HL-60 (cell line): ENCODE measurements at regions not wholly inside any gene's neighbourhood (a gene's known extent, or its start where the extent isn't known, plus 50 kb on each side); places are given as distances from the start of the nearest gene placed in this dataset.

Source experiments
- DNase-seq, 2 experiments: peaks; one replicate each; pipeline ENCODE4 v3.0.0-alpha.2; 2010 to 2020; ENCODE audit warnings: low read depth in 1 of 2, low spot score in 1 of 2
- H3K27ac ChIP-seq: fragments of 250-450 bp; sonication (Bioruptor Pico); replicated peaks from 2 replicates; pipeline ENCODE4 v1.5.1; 2020; ENCODE audit warnings: mild to moderate bottlenecking, moderate library complexity
- H3K27me3 ChIP-seq: fragments of 250-450 bp; sonication (Bioruptor Pico); 2 replicates; pipeline ENCODE4 v1.5.1; 2021; ENCODE audit warnings: mild to moderate bottlenecking, moderate library complexity; ENCODE audit not compliant: insufficient read depth, poor library complexity, severe bottlenecking
- H3K4me3 ChIP-seq: replicated peaks from 2 replicates; pipeline ENCODE4 v1.5.1; 2011; ENCODE audit warnings: mild to moderate bottlenecking, control low read depth, low read length; ENCODE audit not compliant: insufficient read depth
- CTCF ChIP-seq: IDR thresholded peaks from one replicate; pipeline ENCODE4 v1.5.1; 2011; ENCODE audit warnings: low read length, control low read depth, inconsistent platforms; ENCODE audit not compliant: insufficient read depth
- GABPA ChIP-seq: IDR thresholded peaks from 2 replicates; pipeline ENCODE4 v1.6.1; 2012; ENCODE audit warnings: low read depth
- POLR2AphosphoS5 ChIP-seq: IDR thresholded peaks from 2 replicates; pipeline ENCODE4 v1.6.1; 2012; ENCODE audit warnings: low read depth
- REST ChIP-seq: IDR thresholded peaks from 2 replicates; pipeline ENCODE4 v1.6.1; 2012; ENCODE audit warnings: low read depth; ENCODE audit not compliant: insufficient replicate concordance
- SPI1 ChIP-seq: IDR thresholded peaks from 2 replicates; pipeline ENCODE4 v1.6.1; 2012; ENCODE audit warnings: low read depth, mild to moderate bottlenecking, borderline replicate concordance

- Histone ChIP-seq H3K27ac (peak overlapping the region; percentile 37; the same call in 1 of the 2 replicates), H3K4me3 (no peak overlapping the region), H3K27me3 (no peaks in the 10 kb centered on the region)
- DNase-seq: peak in 1 of 2 experiments; percentile 66
- TF ChIP-seq POLR2AphosphoS5 (no peak), SPI1 (no peak), REST (no peak), GABPA (no peak), CTCF (no peak)
Observed at GRCh38 chr5:155276231-155276630, 262.7 kb downstream of the KIF4B start.

- Histone ChIP-seq H3K4me3 (no peak overlapping the region), H3K27me3 (no peaks in the 10 kb centered on the region), H3K27ac (no peak overlapping the region)
- DNase-seq: no peak
- no peak for TF ChIP-seq POLR2AphosphoS5
- TF ChIP-seq CTCF: no peak
- no peak for TF ChIP-seq REST
- no peak for TF ChIP-seq SPI1
Observed at GRCh38 chr5:155278532-155278931, 265.0 kb downstream of the KIF4B start.

GRCh38 chr5:155282503-155283107 is 269.1 kb downstream of the KIF4B start:
- no peak for TF ChIP-seq POLR2AphosphoS5
- TF ChIP-seq SPI1: no peak
- TF ChIP-seq REST: no peak
- TF ChIP-seq CTCF: no peak
- no peak for TF ChIP-seq GABPA
- no peak for DNase-seq

More at GRCh38 chr5:155282503-155283107, 269.1 kb downstream of the KIF4B start:
- Histone ChIP-seq H3K27ac (no peak overlapping the region), H3K27me3 (no peaks in the 10 kb centered on the region), H3K4me3 (no peak overlapping the region)
